ENCODE measurements at regions not wholly inside any gene's neighbourhood (a gene's known extent, or its start where the extent isn't known, plus 50 kb on each side); places are given as distances from the start of the nearest gene placed in this dataset.

- no peak for TF ChIP-seq EZH2 (IDR thresholded peaks at IDR 0.05)
- no peak for TF ChIP-seq FOXP2 (optimal IDR thresholded peaks at IDR 0.05; ENCODE audit: control extremely low read depth, extremely low read length, insufficient read depth)
Observed at GRCh38 chr3:110822971-110823370, 248.6 kb upstream of the NECTIN3 start.

All from SK-N-MC (cell line).